HEK293 (cell line): ENCODE measurements at regions not wholly inside any gene's neighbourhood (a gene's known extent, or its start where the extent isn't known, plus 50 kb on each side); places are given as distances from the start of the nearest gene placed in this dataset.

Source experiments
- CTCF ChIA-PET: fragments of 350-600 bp; formaldehyde crosslinking; extraction: SDS; loops from one replicate; lab custom pipeline; 2021; ENCODE audit warnings: antibody characterized with exemption; lab: Yijun Ruan, JAX
- POLR2A ChIA-PET: fragments of 300-600 bp; formaldehyde crosslinking; extraction: SDS; loops from one replicate; lab custom pipeline; 2020; ENCODE audit warnings: antibody characterized with exemption, inconsistent platforms; lab: Yijun Ruan, JAX
- H3K27ac ChIP-seq: fragments of 200-500 bp; sonication (Bioruptor generic); 2 replicates; pipeline ENCODE4 v1.5.1; 2014; ENCODE audit warnings: low read depth, low read length, control low read depth, inconsistent platforms; ENCODE audit errors: extremely low read depth
- H3K36me3 ChIP-seq, 2 experiments: fragments of 200-500 bp in 1 of 2; sonication (Bioruptor generic) in 1 of 2; 1 replicate in 1 of 2; 2 replicates in 1 of 2; pipeline ENCODE4 v1.5.1; 2014 to 2017; ENCODE audit warnings: inconsistent platforms in 2 of 2, low read length in 2 of 2; ENCODE audit not compliant: control insufficient read depth in 2 of 2, insufficient read depth in 1 of 2
- H3K4me1 ChIP-seq: fragments of 200-500 bp; sonication (Bioruptor generic); 2 replicates; pipeline ENCODE4 v1.5.1; 2014; ENCODE audit warnings: mild to moderate bottlenecking, low read length, inconsistent platforms; ENCODE audit not compliant: control insufficient read depth, insufficient read depth
- H3K4me3 ChIP-seq: 2 replicates; pipeline ENCODE4 v1.5.1; 2011; ENCODE audit warnings: low read depth, mild to moderate bottlenecking, control low read depth, low read length, moderate library complexity
- H3K9me3 ChIP-seq: fragments of 200-500 bp; sonication (Bioruptor generic); 2 replicates; pipeline ENCODE4 v1.5.1; 2014; ENCODE audit warnings: low read depth, low read length, inconsistent platforms; ENCODE audit not compliant: control insufficient read depth, insufficient read depth
- BCL11B ChIP-seq: fragments of 450-650 bp; formaldehyde crosslinking; IDR thresholded peaks from 2 replicates; pipeline ENCODE4 v1.5.1; 2016; ENCODE audit warnings: low read depth, missing biosample characterization, missing genetic modification characterization
- HOXD13 ChIP-seq: sonication (generic); formaldehyde crosslinking; IDR thresholded peaks from 2 replicates; pipeline ENCODE4 v1.8.0; 2022; ENCODE audit warnings: missing genetic modification reagents, borderline replicate concordance
- IKZF3 ChIP-seq: fragments of 450-650 bp; IDR thresholded peaks from 2 replicates; pipeline ENCODE4 v1.5.0; 2018; ENCODE audit warnings: missing biosample characterization, mild to moderate bottlenecking, missing genetic modification characterization, moderate library complexity
- PRDM4 ChIP-seq: fragments of 450-650 bp; formaldehyde crosslinking; IDR thresholded peaks from 2 replicates; pipeline ENCODE4 v1.5.1; 2017; ENCODE audit warnings: missing biosample characterization, missing genetic modification characterization
- SCRT1 ChIP-seq: fragments of 450-650 bp; formaldehyde crosslinking; IDR thresholded peaks from 2 replicates; pipeline ENCODE4 v1.5.1; 2016; ENCODE audit warnings: missing biosample characterization, missing genetic modification characterization, borderline replicate concordance
- TCF7L2 ChIP-seq: IDR thresholded peaks from 2 replicates; pipeline ENCODE4 v1.6.1; 2011; ENCODE audit warnings: low read depth, mild to moderate bottlenecking, inconsistent platforms, low read length, moderate library complexity, borderline replicate concordance
- ZBTB1 ChIP-seq: fragments of 450-650 bp; formaldehyde crosslinking; IDR thresholded peaks from 2 replicates; pipeline ENCODE4 v1.5.1; 2016; ENCODE audit warnings: missing biosample characterization, missing genetic modification characterization
- ZBTB17 ChIP-seq: fragments of 450-650 bp; formaldehyde crosslinking; IDR thresholded peaks from 2 replicates; pipeline ENCODE4 v1.5.1; 2016; ENCODE audit warnings: missing biosample characterization, missing genetic modification characterization
- ZBTB21 ChIP-seq: fragments of 450-650 bp; formaldehyde crosslinking; IDR thresholded peaks from 2 replicates; pipeline ENCODE4 v1.5.1; 2017; ENCODE audit warnings: missing biosample characterization, missing genetic modification characterization
- ZBTB44 ChIP-seq: fragments of 450-650 bp; IDR thresholded peaks from 2 replicates; pipeline ENCODE4 v1.5.1; 2018; ENCODE audit warnings: missing biosample characterization, mild to moderate bottlenecking, missing genetic modification characterization
- ZEB2 ChIP-seq: fragments of 450-650 bp; formaldehyde crosslinking; IDR thresholded peaks from 2 replicates; pipeline ENCODE4 v1.5.1; 2016; ENCODE audit warnings: missing biosample characterization, missing genetic modification characterization
- ZNF112 ChIP-seq: fragments of 450-650 bp; formaldehyde crosslinking; IDR thresholded peaks from 2 replicates; pipeline ENCODE4 v1.5.0; 2017; ENCODE audit warnings: missing biosample characterization, missing genetic modification characterization
- ZNF138 ChIP-seq: fragments of 450-650 bp; formaldehyde crosslinking; IDR thresholded peaks from 2 replicates; pipeline ENCODE4 v1.5.1; 2016; ENCODE audit warnings: missing biosample characterization, missing genetic modification characterization, borderline replicate concordance
- ZNF140 ChIP-seq: fragments of 450-650 bp; formaldehyde crosslinking; IDR thresholded peaks from 2 replicates; pipeline ENCODE4 v1.5.1; 2016; ENCODE audit warnings: missing biosample characterization, missing genetic modification characterization
- ZNF146 ChIP-seq: fragments of 450-650 bp; formaldehyde crosslinking; IDR thresholded peaks from 2 replicates; pipeline ENCODE4 v1.5.1; 2016; ENCODE audit warnings: missing biosample characterization, missing genetic modification characterization
- ZNF157 ChIP-seq: fragments of 450-650 bp; formaldehyde crosslinking; IDR thresholded peaks from 2 replicates; pipeline ENCODE4 v1.5.1; 2016; ENCODE audit warnings: missing biosample characterization, missing genetic modification characterization
- ZNF184 ChIP-seq: fragments of 450-650 bp; IDR thresholded peaks from 2 replicates; pipeline ENCODE4 v1.5.1; 2018; ENCODE audit warnings: missing biosample characterization, mild to moderate bottlenecking, missing genetic modification characterization
- ZNF248 ChIP-seq: fragments of 450-650 bp; formaldehyde crosslinking; IDR thresholded peaks from 2 replicates; pipeline ENCODE4 v1.5.1; 2017; ENCODE audit warnings: missing biosample characterization, missing genetic modification characterization
- ZNF341 ChIP-seq: fragments of 450-650 bp; formaldehyde crosslinking; IDR thresholded peaks from 2 replicates; pipeline ENCODE4; 2016; ENCODE audit warnings: low read depth, missing biosample characterization, missing genetic modification characterization
- ZNF398 ChIP-seq: fragments of 450-650 bp; formaldehyde crosslinking; IDR thresholded peaks from 2 replicates; pipeline ENCODE4 v1.5.1; 2017; ENCODE audit warnings: missing biosample characterization, missing genetic modification characterization
- ZNF48 ChIP-seq: fragments of 450-650 bp; formaldehyde crosslinking; IDR thresholded peaks from 2 replicates; pipeline ENCODE4 v1.5.1; 2016; ENCODE audit warnings: missing biosample characterization, missing genetic modification characterization
- ZNF501 ChIP-seq: fragments of 450-650 bp; formaldehyde crosslinking; IDR thresholded peaks from 2 replicates; pipeline ENCODE4 v1.5.1; 2016; ENCODE audit warnings: missing biosample characterization, missing genetic modification characterization
- ZNF610 ChIP-seq: fragments of 450-650 bp; formaldehyde crosslinking; IDR thresholded peaks from 2 replicates; pipeline ENCODE4 v1.5.1; 2016; ENCODE audit warnings: missing biosample characterization, missing genetic modification characterization, borderline replicate concordance
- ZNF629 ChIP-seq: fragments of 450-650 bp; formaldehyde crosslinking; IDR thresholded peaks from 2 replicates; pipeline ENCODE4 v1.5.1; 2017; ENCODE audit warnings: missing biosample characterization, missing genetic modification characterization
- ZNF639 ChIP-seq: fragments of 450-650 bp; formaldehyde crosslinking; IDR thresholded peaks from 2 replicates; pipeline ENCODE4 v1.5.1; 2016; ENCODE audit warnings: missing biosample characterization, missing genetic modification characterization
- ZNF692 ChIP-seq: fragments of 450-650 bp; formaldehyde crosslinking; IDR thresholded peaks from 2 replicates; pipeline ENCODE4 v1.5.1; 2016; ENCODE audit warnings: missing biosample characterization, missing genetic modification characterization
- ZNF76 ChIP-seq: fragments of 450-650 bp; formaldehyde crosslinking; IDR thresholded peaks from 2 replicates; pipeline ENCODE4; 2016; ENCODE audit warnings: low read depth, missing biosample characterization, missing genetic modification characterization, borderline replicate concordance

GRCh38 chr5:93058309-93058708, 522.7 kb downstream of the NR2F1-AS1 start:
- H3K36me3 ChIP-seq, result no peaks in the 10 kb centered on the region
- no peak overlapping the region for H3K4me3 ChIP-seq
- POLR2A ChIA-PET, result no interaction called here
- H3K4me1 ChIP-seq, result peaks cover 5% of the 10 kb centered on the region; the same call in 1 of the 2 replicates
- CTCF ChIA-PET, result interaction anchor here (0.7 kb wide), 2 partner anchors 148 to 746 kb away, joined by 3 read pairs; no protein-coding TSS in a partner anchor
- H3K27ac ChIP-seq, result no peak overlapping the region
- TF ChIP-seq ZNF184 (no peak), ZNF398 (tag by site-specific recombination) (no peak), ZBTB21 (tag by site-specific recombination) (no peak), PRDM4 (tag by site-specific recombination) (no peak), ZBTB44 (tag by site-specific recombination) (no peak), ZNF146 (tag by site-specific recombination) (no peak), ZNF629 (no peak), ZNF140 (tag by site-specific recombination) (no peak), ZNF138 (no peak), ZBTB1 (tag by site-specific recombination) (no peak), ZEB2 (no peak), ZNF341 (no peak), ZNF610 (tag by site-specific recombination) (no peak), SCRT1 (tag by site-specific recombination) (no peak), TCF7L2 (no peak), HOXD13 (no peak), ZNF112 (tag by site-specific recombination) (no peak), BCL11B (tag by site-specific recombination) (no peak), ZNF501 (no peak)
- TF ChIP-seq, all 188 proteins: peak for 0
- no peaks in the 10 kb centered on the region for H3K9me3 ChIP-seq

- Histone ChIP-seq H3K27ac (no peak overlapping the region), H3K4me3 (no peak overlapping the region), H3K9me3 (no peaks in the 10 kb centered on the region), H3K36me3 (no peaks in the 10 kb centered on the region), H3K4me1 (peaks cover 5% of the 10 kb centered on the region; the same call in 1 of the 2 replicates)
- CTCF ChIA-PET, result interaction anchor here (0.6 to 0.7 kb wide), 2 partner anchors 114 to 147 kb away, joined by 3 read pairs; no protein-coding TSS in a partner anchor
- POLR2A ChIA-PET, result no interaction called here
- no peak for TF ChIP-seq ZBTB17 (tag by site-specific recombination)
- no peak for TF ChIP-seq ZNF48
- no peak for TF ChIP-seq ZNF248 (tag by site-specific recombination)
- TF ChIP-seq ZNF138, result no peak
- no peak for TF ChIP-seq ZNF76 (tag by site-specific recombination)
- TF ChIP-seq IKZF3, result no peak
- TF ChIP-seq ZNF692 (tag by site-specific recombination), result no peak
- TF ChIP-seq ZNF629, result no peak
- no peak for TF ChIP-seq ZNF639
- TF ChIP-seq ZNF157 (tag by site-specific recombination), result no peak
Observed at GRCh38 chr5:93057311-93057710, 523.7 kb downstream of the NR2F1-AS1 start.
